NCI-H748 (cell line): ENCODE measurements at regions not wholly inside any gene's neighbourhood (a gene's known extent, or its start where the extent isn't known, plus 50 kb on each side); places are given as distances from the start of the nearest gene placed in this dataset.
"Not testable (repeated sequence)": the region's sequence is repeated elsewhere in the genome, so short reads cannot be mapped to it uniquely, and the experiment has no call there.

Experiments
- DNase-seq: peaks from one replicate; lab custom pipeline; 2025; ENCODE audit not compliant: unreplicated experiment; lab: John Stamatoyannopoulos, UW

- DNase-seq, result peak; percentile 91
These were observed 1183.7 kb upstream of the TMEM132C start for GRCh38 chr12:127083008-127083949.

DNA sequence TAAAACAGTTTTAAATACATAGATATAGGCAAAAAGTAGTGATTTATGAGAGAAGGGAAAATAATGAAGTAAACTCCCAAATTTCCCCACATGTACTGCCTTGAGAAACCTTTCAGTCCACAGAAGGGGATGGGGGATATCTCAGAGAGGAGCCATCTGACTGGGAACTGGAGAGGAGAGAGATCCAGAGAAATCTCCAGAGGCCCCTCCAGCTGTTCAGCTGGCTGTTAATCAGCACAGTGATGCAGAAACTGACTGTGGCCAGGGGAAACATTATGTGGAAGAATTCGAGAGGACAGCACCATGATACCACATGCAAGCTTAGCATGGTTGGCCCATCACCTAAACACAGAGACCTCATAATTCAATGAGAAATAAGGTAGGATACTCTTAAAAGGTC, 1165.9 kb upstream of the TMEM132C start:
- DNase-seq, result no peak

GRCh38 chr12:127106041-127106440, 1160.9 kb upstream of the TMEM132C start:
- DNase-seq, result peak; percentile 81

- no peak for DNase-seq
These were observed 1160.3 kb upstream of the TMEM132C start for GRCh38 chr12:127106697-127107096.

DNA sequence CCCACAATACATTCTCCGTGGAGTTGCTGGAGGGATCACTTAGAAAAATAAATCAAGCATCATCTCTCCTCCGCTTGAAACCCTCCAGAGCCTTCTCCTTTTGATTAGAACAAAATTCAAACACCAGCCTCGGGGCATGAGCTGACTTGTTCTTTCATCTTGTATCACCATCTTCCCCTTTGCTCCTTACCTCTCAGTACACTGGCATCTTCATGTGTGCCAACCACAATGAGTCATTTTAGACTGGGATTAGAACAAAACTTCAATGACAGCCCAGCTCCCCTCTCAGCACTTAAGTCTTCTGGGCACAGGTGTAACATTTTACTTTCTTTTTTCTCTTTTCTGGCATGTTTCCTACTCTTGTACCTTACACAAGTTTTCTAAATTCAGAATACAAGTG, 1159.2 kb upstream of the TMEM132C start:
- no peak for DNase-seq

- DNase-seq, result peak; percentile 72
These were observed 1158.4 kb upstream of the TMEM132C start for GRCh38 chr12:127108360-127109215.

DNA sequence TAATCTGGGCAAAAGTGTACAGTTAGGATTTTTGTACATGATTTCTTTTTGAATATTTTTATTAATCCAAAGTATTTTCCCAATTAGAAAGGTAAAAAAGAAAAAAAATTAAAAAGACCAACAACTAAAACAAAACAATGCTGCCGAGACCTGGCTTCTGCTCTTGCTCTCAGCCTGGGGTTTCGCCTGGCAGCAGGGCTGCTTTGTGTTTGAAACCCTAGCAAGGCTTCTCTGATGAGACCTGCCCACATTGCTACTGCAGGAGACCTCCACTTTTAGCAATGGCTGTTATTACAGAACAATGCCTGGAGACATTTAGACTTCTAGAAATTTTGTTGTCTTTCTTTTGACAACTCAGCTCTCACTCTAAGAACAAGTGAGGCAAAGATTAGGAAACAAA, 1153.0 kb upstream of the TMEM132C start:
- DNase-seq, result no peak

DNA sequence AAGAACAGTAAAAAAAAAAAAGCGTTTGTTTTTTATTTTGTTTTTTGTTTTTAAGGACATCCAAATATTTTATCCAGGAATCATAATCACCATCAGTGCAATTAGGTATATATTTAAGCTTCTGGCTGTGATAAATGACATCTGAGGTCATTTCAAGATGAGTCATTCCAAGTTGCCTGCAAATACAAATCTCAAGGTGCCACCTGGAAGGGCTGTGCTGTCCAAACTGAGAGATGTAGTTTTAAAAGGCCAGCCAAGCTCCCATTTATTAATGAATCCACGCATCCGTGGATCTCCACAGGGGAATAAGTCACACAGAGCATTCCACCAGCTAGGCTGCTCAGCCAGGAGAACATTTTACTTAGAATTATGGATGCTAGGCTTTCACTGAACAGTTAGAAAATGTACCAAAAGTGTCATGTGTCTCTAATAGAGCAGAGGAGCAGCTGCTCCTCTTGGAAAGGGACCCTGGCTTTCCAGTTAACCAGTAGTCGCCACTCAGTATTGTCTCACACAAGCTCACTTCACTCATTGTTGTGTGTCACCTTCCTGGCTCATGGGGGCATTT, 1151.4 kb upstream of the TMEM132C start:
- no peak for DNase-seq

GRCh38 chr12:127118251-127118650, 1148.7 kb upstream of the TMEM132C start:
- DNase-seq, result no peak

- DNase-seq, result no peak
These were observed 1147.3 kb upstream of the TMEM132C start for GRCh38 chr12:127119600-127120140.

DNA sequence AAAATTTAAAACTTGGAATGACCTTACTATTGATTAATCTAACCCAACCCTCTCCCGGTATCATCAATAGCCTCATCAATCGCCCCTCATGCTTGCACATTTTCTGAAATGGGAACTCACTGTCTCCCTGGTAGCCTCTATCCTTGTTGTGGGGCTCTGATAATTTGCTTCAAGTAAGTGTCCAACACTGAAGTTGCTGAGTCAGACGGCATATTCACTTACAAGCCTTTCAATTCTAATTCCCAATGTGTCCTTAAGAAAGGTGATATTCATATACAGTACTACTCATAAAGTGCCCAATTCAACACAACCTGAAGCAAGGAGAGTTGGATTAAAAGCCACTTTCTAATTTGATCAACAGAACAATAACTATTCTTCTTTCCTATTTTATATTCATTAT, 1146.1 kb upstream of the TMEM132C start:
- DNase-seq, result no peak

DNA sequence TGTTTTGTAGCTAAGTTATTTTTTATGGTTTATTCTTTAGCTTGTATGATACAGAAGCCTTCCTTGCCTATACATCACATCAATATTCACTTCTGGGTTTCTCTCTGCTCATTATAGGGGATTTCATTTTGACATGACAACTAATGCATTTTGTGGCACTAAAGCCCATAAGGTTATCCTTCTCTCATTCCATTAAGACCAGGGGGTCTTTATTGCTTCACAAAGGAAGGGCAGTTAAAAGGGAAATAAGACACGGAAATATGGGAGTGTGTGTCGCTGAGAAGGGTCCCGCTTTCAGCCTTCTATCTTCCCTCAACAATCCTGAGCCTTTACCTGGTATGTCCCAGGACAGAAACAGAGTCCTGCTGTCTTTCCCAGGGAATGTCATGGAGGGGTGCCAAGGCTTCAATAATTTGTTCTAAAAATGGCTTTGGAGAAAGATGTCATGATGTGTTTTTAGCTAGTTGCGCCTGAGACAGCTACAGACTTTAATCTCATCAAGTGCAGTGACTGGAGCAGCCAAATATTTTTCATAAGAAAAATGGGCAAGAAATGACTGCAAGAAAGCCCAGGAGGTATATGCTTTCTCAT, 1145.4 kb upstream of the TMEM132C start:
- no peak for DNase-seq

GRCh38 chr12:127125607-127126259, 1141.2 kb upstream of the TMEM132C start:
- DNase-seq, result peak; percentile 16

DNA sequence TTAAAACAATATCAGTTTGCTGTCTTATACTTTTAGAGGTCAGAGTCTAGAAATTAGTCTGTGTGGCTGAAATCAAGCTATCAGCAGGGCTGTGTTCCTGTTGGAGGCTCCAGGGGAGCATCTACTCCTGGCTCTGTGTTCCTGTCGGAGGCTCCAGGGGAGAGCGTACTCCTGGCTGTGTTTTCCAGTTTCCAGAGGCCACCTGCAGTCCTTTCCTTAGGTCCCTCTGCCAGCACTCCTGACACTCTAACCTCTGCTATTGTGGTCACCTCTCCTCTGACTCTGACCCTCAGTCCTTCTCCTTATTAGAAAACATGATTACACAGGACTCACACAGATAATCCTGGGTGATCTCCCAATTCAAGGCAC, 1140.7 kb upstream of the TMEM132C start:
- no peak for DNase-seq

- DNase-seq, result no peak
These were observed 1139.1 kb upstream of the TMEM132C start for GRCh38 chr12:127127897-127128296.

- DNase-seq, result no peak
These were observed 1136.4 kb upstream of the TMEM132C start for GRCh38 chr12:127130506-127131124.

- DNase-seq, result no peak
These were observed 1133.2 kb upstream of the TMEM132C start for GRCh38 chr12:127133675-127134335.

- not testable (repeated sequence) for DNase-seq
These were observed 1126.0 kb upstream of the TMEM132C start for GRCh38 chr12:127140864-127141484.

- peak; percentile 27 for DNase-seq
These were observed 1124.0 kb upstream of the TMEM132C start for GRCh38 chr12:127143020-127143419.
